IMR-90 (cell line): ENCODE measurements at regions not wholly inside any gene's neighbourhood (a gene's known extent, or its start where the extent isn't known, plus 50 kb on each side); places are given as distances from the start of the nearest gene placed in this dataset.

Source experiments
- ATAC-seq: fragments of 200-7000 bp; cut with Tn5 transposase; 2 replicates; pipeline ENCODE4 v1.9.1; 2020; ENCODE audit warnings: low read depth, mild to moderate bottlenecking, moderate library complexity
- BruUV-seq: library from RNA; stranded (reverse); fragments of 400-500 nt; replicated peaks from 2 replicates; lab custom pipeline; 2021; lab: Mats Ljungman, UMichigan
- CTCF ChIA-PET: fragments of 300-600 bp; formaldehyde crosslinking; extraction: SDS; loops from one replicate; lab custom pipeline; 2021; ENCODE audit warnings: antibody characterized with exemption; lab: Yijun Ruan, JAX
- POLR2A ChIA-PET: fragments of 300-600 bp; sonication (Branson Sonifier 250); formaldehyde crosslinking; loops from one replicate; lab custom pipeline; 2022; ENCODE audit warnings: antibody characterized with exemption; ENCODE audit not compliant: unreplicated experiment; lab: Charles Lee
- DNase-seq: peaks from one replicate; pipeline ENCODE4 v3.0.0; 2013
- H2AFZ ChIP-seq: replicated peaks from 2 replicates; pipeline ENCODE3; 2013; ENCODE audit warnings: low read length, mild to moderate bottlenecking; ENCODE audit not compliant: poor library complexity
- H2AK5ac ChIP-seq: 2 replicates; pipeline ENCODE4 v1.6.1; 2013; ENCODE audit warnings: low read depth, low read length, inconsistent platforms
- H2AK9ac ChIP-seq: replicated peaks from 2 replicates; pipeline ENCODE3; 2013; ENCODE audit warnings: mild to moderate bottlenecking, low read depth, low read length, moderate library complexity; ENCODE audit not compliant: poor library complexity
- H2BK120ac ChIP-seq: 2 replicates; pipeline ENCODE4 v1.6.1; 2013; ENCODE audit warnings: low read depth, low read length, inconsistent platforms
- H2BK15ac ChIP-seq: 3 replicates; pipeline ENCODE4 v1.6.1; 2013; ENCODE audit warnings: low read depth, low read length, inconsistent platforms
- H2BK20ac ChIP-seq: 2 replicates; pipeline ENCODE4 v1.6.1; 2013; ENCODE audit warnings: low read depth, mild to moderate bottlenecking, inconsistent platforms, low read length, moderate library complexity
- H2BK5ac ChIP-seq: 2 replicates; pipeline ENCODE4 v1.6.1; 2013; ENCODE audit warnings: mild to moderate bottlenecking, low read depth, low read length, inconsistent platforms; ENCODE audit not compliant: poor library complexity, severe bottlenecking
- H3K14ac ChIP-seq: replicated peaks from 2 replicates; pipeline ENCODE4 v1.6.1; 2013; ENCODE audit warnings: low read depth, low read length, inconsistent platforms
- H3K18ac ChIP-seq: 2 replicates; pipeline ENCODE4 v1.6.1; 2013; ENCODE audit warnings: low read depth, low read length, control low read depth
- H3K23ac ChIP-seq: 2 replicates; pipeline ENCODE4 v1.6.1; 2013; ENCODE audit warnings: low read depth, low read length, inconsistent platforms
- H3K27ac ChIP-seq: 2 replicates; pipeline ENCODE4 v1.5.1; 2013; ENCODE audit warnings: mild to moderate bottlenecking, control low read depth, low read length; ENCODE audit not compliant: insufficient read depth
- H3K27me3 ChIP-seq: 2 replicates; pipeline ENCODE4 v1.6.1; 2013; ENCODE audit warnings: low read length; ENCODE audit not compliant: control insufficient read depth, insufficient read depth
- H3K36me3 ChIP-seq: 2 replicates; pipeline ENCODE4 v1.6.1; 2013; ENCODE audit warnings: low read length, mixed read lengths; ENCODE audit not compliant: control insufficient read depth, insufficient read depth
- H3K4ac ChIP-seq: 2 replicates; pipeline ENCODE4 v1.6.1; 2013; ENCODE audit warnings: low read depth, low read length, inconsistent platforms
- H3K4me1 ChIP-seq: 2 replicates; pipeline ENCODE4 v1.6.1; 2013; ENCODE audit warnings: low read length, mixed read lengths; ENCODE audit not compliant: control insufficient read depth, insufficient read depth
- H3K4me2 ChIP-seq: 2 replicates; pipeline ENCODE4 v1.6.1; 2013; ENCODE audit warnings: low read depth, mild to moderate bottlenecking, control low read depth, low read length, moderate library complexity
- H3K4me3 ChIP-seq: 2 replicates; pipeline ENCODE4 v1.5.1; 2013; ENCODE audit warnings: low read depth, mild to moderate bottlenecking, control low read depth, low read length, moderate library complexity; ENCODE audit not compliant: insufficient read depth
- H3K56ac ChIP-seq: 2 replicates; pipeline ENCODE4 v1.6.1; 2013; ENCODE audit warnings: low read length, inconsistent platforms; ENCODE audit not compliant: insufficient read depth; ENCODE audit errors: extremely low read depth
- H3K79me1 ChIP-seq, 2 experiments: 2 replicates each; pipeline ENCODE4 v1.6.1; 2013; ENCODE audit warnings: low read length in 2 of 2, inconsistent platforms in 1 of 2, low read depth in 1 of 2
- H3K9ac ChIP-seq: 2 replicates; pipeline ENCODE4 v1.6.1; 2013; ENCODE audit warnings: low read depth, low read length, control low read depth
- H3K9me1 ChIP-seq: 2 replicates; pipeline ENCODE4 v1.6.1; 2013; ENCODE audit warnings: low read length, inconsistent platforms; ENCODE audit not compliant: insufficient read depth
- H3K9me3 ChIP-seq: 2 replicates; pipeline ENCODE4 v1.6.1; 2013; ENCODE audit warnings: low read length; ENCODE audit not compliant: control insufficient read depth, insufficient read depth
- H4K20me1 ChIP-seq: 2 replicates; pipeline ENCODE4 v1.6.1; 2013; ENCODE audit warnings: low read length, inconsistent platforms; ENCODE audit not compliant: insufficient read depth
- H4K5ac ChIP-seq: 2 replicates; pipeline ENCODE4 v1.6.1; 2013; ENCODE audit warnings: mild to moderate bottlenecking, low read depth, low read length, control low read depth
- H4K8ac ChIP-seq, 2 experiments: 2 replicates each; pipeline ENCODE4 v1.6.1; 2013; ENCODE audit warnings: low read depth in 2 of 2, low read length in 2 of 2, control low read depth in 1 of 2, inconsistent platforms in 1 of 2
- H4K91ac ChIP-seq: 2 replicates; pipeline ENCODE4 v1.6.1; 2013; ENCODE audit warnings: low read depth, low read length, inconsistent platforms; ENCODE audit not compliant: insufficient read depth
- BHLHE40 ChIP-seq: fragments of 150-350 bp; IDR thresholded peaks from 2 replicates; pipeline ENCODE4 v1.6.1; 2016; ENCODE audit warnings: mild to moderate bottlenecking, low read depth, low read length
- CEBPB ChIP-seq: IDR thresholded peaks from 2 replicates; pipeline ENCODE4 v1.6.1; 2012; ENCODE audit warnings: low read depth, low read length, improper control_type of control experiment
- CTCF ChIP-seq: conservative IDR thresholded peaks from 2 replicates; pipeline ENCODE4 v1.5.1; 2012; ENCODE audit warnings: mild to moderate bottlenecking, low read depth, low read length, improper control_type of control experiment
- MAFK ChIP-seq: IDR thresholded peaks from 2 replicates; pipeline ENCODE4 v1.6.1; 2012; ENCODE audit warnings: low read depth, low read length, improper control_type of control experiment
- POLR2A ChIP-seq: IDR thresholded peaks from 2 replicates; pipeline ENCODE4 v1.6.1; 2012; ENCODE audit warnings: mild to moderate bottlenecking, low read depth, low read length
- WGBS, 2 experiments: methylation state at CpG; one replicate each; pipeline versions ENCODE4 v1.1.5 to v1.1.7; 2013; ENCODE audit warnings: missing lambda C conversion rate in 2 of 2; ENCODE audit not compliant: insufficient read length in 1 of 2; ENCODE audit errors: extremely low coverage in 2 of 2; 5-methylcytosine and 5-hydroxymethylcytosine counted together
- dilution Hi-C: fragments of 300-500 bp; cut with HindIII; formaldehyde crosslinking; loops from one replicate; pipeline ENCODE4 v1.14.3; 2018; ENCODE audit warnings: low sequenced_read_pairs; ENCODE audit not compliant: unreplicated experiment
- in situ Hi-C: fragments of 300-500 bp; cut with MboI; formaldehyde crosslinking; loops from 3 replicates; pipeline ENCODE4 v1.14.3; 2019; ENCODE audit warnings: low sequenced_read_pairs, inconsistent platforms, mixed read lengths
- intact Hi-C: fragments of 100-400 bp; cut with micrococcal nuclease; formaldehyde crosslinking; loops from 2 replicates; pipeline ENCODE4 v1.10.0; 2022

- no CpG with 5 or more reads among the region's 4 CpGs for WGBS, 2 experiments
- Histone ChIP-seq H3K79me1 (no peaks in the 10 kb centered on the region), H2BK5ac (no peak overlapping the region), H2BK15ac (no peak overlapping the region), H3K23ac (no peak overlapping the region), H3K4me3 (no peak overlapping the region), H4K8ac (no peak overlapping the region), H4K5ac (no peak overlapping the region), H2BK20ac (no peak overlapping the region), H3K9ac (no peak overlapping the region), H2BK120ac (no peak overlapping the region), H3K56ac (no peak overlapping the region), H3K27me3 (no peaks in the 10 kb centered on the region), H2AK9ac (no peak overlapping the region), H3K27ac (no peak overlapping the region), H4K91ac (no peak overlapping the region), H2AK5ac (no peak overlapping the region), H4K20me1 (no peaks in the 10 kb centered on the region), H3K18ac (no peak overlapping the region), H3K4ac (no peak overlapping the region), H3K9me1 (no peaks in the 10 kb centered on the region), H3K9me3 (no peaks in the 10 kb centered on the region), H3K4me1 (no peaks in the 10 kb centered on the region), H3K36me3 (no peaks in the 10 kb centered on the region), H2AFZ (no peak overlapping the region), H3K14ac (no peak overlapping the region), H3K4me2 (no peak overlapping the region)
- intact Hi-C loops (no loop called here), dilution Hi-C loops (no loop called here), in situ Hi-C loops (no loop called here)
- no TSS peak for BruUV-seq
- ChIA-PET POLR2A (no interaction called here), CTCF (no interaction called here)
- ATAC-seq: no peak
- TF ChIP-seq BHLHE40 (no peak), MAFK (no peak), CTCF (no peak), CEBPB (no peak), POLR2A (no peak)
- DNase-seq: no peak
Observed at GRCh38 chr5:44868541-44868940, 59.8 kb downstream of the MRPS30 start.
